ENCODE measurements at regions not wholly inside any gene's neighbourhood (a gene's known extent, or its start where the extent isn't known, plus 50 kb on each side); places are given as distances from the start of the nearest gene placed in this dataset.

GRCh38 chr6:165941786-165942185, 225.9 kb downstream of the TBXT start (continued):
- TF ChIP-seq ZBTB26 (tag by site-specific recombination; optimal IDR thresholded peaks at IDR 0.05) (no peak), ZNF292 (tag by site-specific recombination; IDR thresholded peaks at IDR 0.05; ENCODE audit: borderline replicate concordance, low read depth) (no peak), BCL11B (tag by site-specific recombination; IDR thresholded peaks at IDR 0.05; ENCODE audit: low read depth) (no peak)

GRCh38 chr6:165941249-165941775, 226.3 kb downstream of the TBXT start:
- Histone ChIP-seq H3K36me3 (ENCODE audit: control insufficient read depth in 2 of 2, insufficient read depth in 1 of 2, low read length in 2 of 2) (no peaks in the 10 kb centered on the region), H3K4me3 (ENCODE audit: low read depth, low read length) (no peak overlapping the region), H3K4me1 (ENCODE audit: control insufficient read depth, insufficient read depth, low read length) (no peaks in the 10 kb centered on the region), H3K9me3 (ENCODE audit: control insufficient read depth, insufficient read depth, low read depth, low read length) (no peaks in the 10 kb centered on the region; the same call in 1 of the 2 replicates), H3K27ac (ENCODE audit: extremely low read depth, low read depth, low read length) (no peak overlapping the region)
- CTCF ChIA-PET = no interaction called here
- POLR2A ChIA-PET = no interaction called here
- no peak for TF ChIP-seq PRDM1 (tag by site-specific recombination; IDR thresholded peaks at IDR 0.05)
- no peak for TF ChIP-seq ZNF16 (tag by site-specific recombination; IDR thresholded peaks at IDR 0.05; ENCODE audit: low read depth)
- TF ChIP-seq ZNF184 (tag by site-specific recombination; IDR thresholded peaks at IDR 0.05) = no peak
- no peak for TF ChIP-seq MZF1 (tag by site-specific recombination; IDR thresholded peaks at IDR 0.05; ENCODE audit: borderline replicate concordance)
- TF ChIP-seq ZNF785 (tag by site-specific recombination; IDR thresholded peaks at IDR 0.05) = no peak
- TF ChIP-seq ZNF239 (tag by site-specific recombination; IDR thresholded peaks at IDR 0.05) = no peak
- no peak for TF ChIP-seq ZFHX2 (tag by site-specific recombination; conservative IDR thresholded peaks at IDR 0.05)
- no peak for TF ChIP-seq ZNF140 (tag by site-specific recombination; IDR thresholded peaks at IDR 0.05)
- TF ChIP-seq ZNF473 (tag by site-specific recombination; IDR thresholded peaks at IDR 0.05) = no peak
- no peak for TF ChIP-seq SP7 (tag by site-specific recombination; IDR thresholded peaks at IDR 0.05)
- no peak for TF ChIP-seq ZNF596 (tag by site-specific recombination; IDR thresholded peaks at IDR 0.05)
- TF ChIP-seq TRIM28 (IDR thresholded peaks at IDR 0.05; ENCODE audit: borderline replicate concordance, low read length) = no peak

- H3K36me3 ChIP-seq (ENCODE audit: control insufficient read depth in 2 of 2, insufficient read depth in 1 of 2, low read length in 2 of 2) = no peaks in the 10 kb centered on the region
- no peak overlapping the region for H3K4me3 ChIP-seq (ENCODE audit: low read depth, low read length)
- H3K4me1 ChIP-seq (ENCODE audit: control insufficient read depth, insufficient read depth, low read length) = no peaks in the 10 kb centered on the region
- POLR2A ChIA-PET = no interaction called here
- no peak overlapping the region for H3K27ac ChIP-seq (ENCODE audit: extremely low read depth, low read depth, low read length)
- TF ChIP-seq ZNF133 (tag by site-specific recombination; IDR thresholded peaks at IDR 0.05) = no peak
- TF ChIP-seq GLIS1 (tag by site-specific recombination; IDR thresholded peaks at IDR 0.05) = no peak
- TF ChIP-seq ZNF138 (tag by site-specific recombination; IDR thresholded peaks at IDR 0.05; ENCODE audit: borderline replicate concordance) = no peak
- CTCF ChIA-PET = no interaction called here
- H3K9me3 ChIP-seq (ENCODE audit: control insufficient read depth, insufficient read depth, low read depth, low read length) = no peaks in the 10 kb centered on the region; the same call in 1 of the 2 replicates
These were observed 227.3 kb downstream of the TBXT start for GRCh38 chr6:165940366-165940765.

GRCh38 chr6:165939601-165940290, 227.9 kb downstream of the TBXT start:
- Histone ChIP-seq H3K4me3 (ENCODE audit: low read depth, low read length) (no peak overlapping the region), H3K27ac (ENCODE audit: extremely low read depth, low read depth, low read length) (no peak overlapping the region), H3K36me3 (ENCODE audit: control insufficient read depth in 2 of 2, insufficient read depth in 1 of 2, low read length in 2 of 2) (no peaks in the 10 kb centered on the region), H3K4me1 (ENCODE audit: control insufficient read depth, insufficient read depth, low read length) (no peaks in the 10 kb centered on the region), H3K9me3 (ENCODE audit: control insufficient read depth, insufficient read depth, low read depth, low read length) (no peaks in the 10 kb centered on the region; the same call in 1 of the 2 replicates)
- ChIA-PET CTCF (no interaction called here), POLR2A (no interaction called here)
- TF ChIP-seq OVOL3 (tag by site-specific recombination; IDR thresholded peaks at IDR 0.05) (no peak), ZNF561 (tag by site-specific recombination; IDR thresholded peaks at IDR 0.05; ENCODE audit: borderline replicate concordance) (no peak), ZBTB48 (tag by site-specific recombination; IDR thresholded peaks at IDR 0.05) (no peak), ZXDB (tag by site-specific recombination; IDR thresholded peaks at IDR 0.05) (no peak), ZBTB21 (tag by site-specific recombination; IDR thresholded peaks at IDR 0.05) (no peak), ZNF302 (tag by site-specific recombination; IDR thresholded peaks at IDR 0.05; ENCODE audit: low read depth) (no peak), ZNF518A (tag by site-specific recombination; conservative IDR thresholded peaks at IDR 0.05; ENCODE audit: low read depth) (no peak)

Data from HEK293 (cell line).